Fibroblast of lung (primary cell): ENCODE measurements at regions not wholly inside any gene's neighbourhood (a gene's known extent, or its start where the extent isn't known, plus 50 kb on each side); places are given as distances from the start of the nearest gene placed in this dataset.

Source experiments
- DNase-seq, 2 donors: peaks; one replicate each; pipeline versions ENCODE4 v3.0.0 to v3.0.0-alpha.2; 2010; ENCODE audit warnings: low read depth in 2 of 2
- H2AFZ ChIP-seq: 2 replicates; pipeline ENCODE4 v1.5.1; 2012; ENCODE audit warnings: low read length, control low read depth, inconsistent platforms
- H3K27ac ChIP-seq: 2 replicates; pipeline ENCODE4 v1.5.1; 2011; ENCODE audit warnings: low read length, control low read depth; ENCODE audit not compliant: insufficient read depth
- H3K27me3 ChIP-seq: 2 replicates; pipeline ENCODE4 v1.5.1; 2011; ENCODE audit warnings: mild to moderate bottlenecking, low read length; ENCODE audit not compliant: control insufficient read depth, insufficient read depth
- H3K36me3 ChIP-seq: 2 replicates; pipeline ENCODE4 v1.5.1; 2011; ENCODE audit warnings: low read length; ENCODE audit not compliant: control insufficient read depth, insufficient read depth
- H3K4me1 ChIP-seq: 2 replicates; pipeline ENCODE4 v1.5.1; 2011; ENCODE audit warnings: low read length; ENCODE audit not compliant: control insufficient read depth, insufficient read depth; ENCODE audit errors: extremely low read depth
- H3K4me2 ChIP-seq: 2 replicates; pipeline ENCODE4 v1.5.1; 2011; ENCODE audit warnings: low read length, control low read depth; ENCODE audit not compliant: insufficient read depth; ENCODE audit errors: extremely low read depth
- H3K4me3 ChIP-seq, 4 experiments: fragments of 200-600 bp in 1 of 4; sonication (generic) in 1 of 4; replicated peaks in 1 of 4; 2 replicates each; pipeline ENCODE4 v1.5.1; 2011 to 2016; ENCODE audit warnings: low read length in 4 of 4, low read depth in 3 of 4, mild to moderate bottlenecking in 3 of 4, control low read depth in 2 of 4, inconsistent platforms in 1 of 4, mixed read lengths in 1 of 4; ENCODE audit not compliant: insufficient read depth in 1 of 4; ENCODE audit errors: control extremely low read depth in 1 of 4
- H3K79me2 ChIP-seq: 2 replicates; pipeline ENCODE4 v1.5.1; 2012; ENCODE audit warnings: mild to moderate bottlenecking, low read length, inconsistent platforms; ENCODE audit not compliant: control insufficient read depth, insufficient read depth
- H3K9ac ChIP-seq: 2 replicates; pipeline ENCODE4 v1.5.1; 2011; ENCODE audit warnings: mild to moderate bottlenecking, low read length, control low read depth; ENCODE audit not compliant: insufficient read depth
- H3K9me3 ChIP-seq: 2 replicates; pipeline ENCODE4 v1.5.1; 2012; ENCODE audit warnings: low read depth, low read length; ENCODE audit not compliant: control insufficient read depth, insufficient read depth
- H4K20me1 ChIP-seq: 2 replicates; pipeline ENCODE4 v1.5.1; 2011; ENCODE audit warnings: low read length; ENCODE audit not compliant: control insufficient read depth, insufficient read depth; ENCODE audit errors: extremely low read depth
- EZH2 ChIP-seq: IDR thresholded peaks from 2 replicates; pipeline ENCODE4 v1.5.1; 2012; ENCODE audit warnings: low read length, control low read depth, mild to moderate bottlenecking; ENCODE audit errors: missing control alignments
- TF ChIP-seq, protein P1 (sequence below), 2 donors: IDR thresholded peaks in 1 of 2; conservative IDR thresholded peaks in 1 of 2; 1 replicate in 1 of 2; 2 replicates in 1 of 2; pipeline ENCODE4 v1.5.1; 2011 to 2012; ENCODE audit warnings: low read length in 2 of 2, control low read depth in 1 of 2, inconsistent platforms in 1 of 2, low read depth in 1 of 2, mild to moderate bottlenecking in 1 of 2

DNA sequence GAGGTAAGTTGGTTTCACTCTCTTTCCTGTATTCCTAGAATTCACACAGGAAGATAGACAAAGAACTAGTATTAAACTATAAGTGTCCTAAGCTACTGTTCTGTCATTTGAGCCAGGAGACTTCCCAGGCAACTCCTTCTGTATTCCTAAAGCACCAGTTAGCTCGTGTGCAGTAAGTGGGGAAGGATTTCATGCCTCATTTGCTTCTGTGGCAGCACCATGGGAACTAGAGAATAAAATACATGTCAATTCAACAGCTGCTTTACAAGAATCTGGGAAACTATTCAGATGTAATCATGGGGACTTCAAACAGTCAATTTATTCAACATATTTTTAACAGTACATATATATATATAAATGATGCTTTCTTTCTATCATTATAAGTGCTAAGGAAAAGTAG is 762.3 kb downstream of the PRELID2 start:
- Histone ChIP-seq H3K4me3 (no peak overlapping the region), H3K9me3 (no peaks in the 10 kb centered on the region), H3K4me2 (no peak overlapping the region), H3K79me2 (no peaks in the 10 kb centered on the region), H2AFZ (no peak overlapping the region), H3K27me3 (no peaks in the 10 kb centered on the region), H4K20me1 (no peaks in the 10 kb centered on the region), H3K4me1 (no peaks in the 10 kb centered on the region), H3K27ac (no peak overlapping the region), H3K36me3 (no peaks in the 10 kb centered on the region), H3K9ac (no peak overlapping the region)
- TF ChIP-seq, protein P1, sequence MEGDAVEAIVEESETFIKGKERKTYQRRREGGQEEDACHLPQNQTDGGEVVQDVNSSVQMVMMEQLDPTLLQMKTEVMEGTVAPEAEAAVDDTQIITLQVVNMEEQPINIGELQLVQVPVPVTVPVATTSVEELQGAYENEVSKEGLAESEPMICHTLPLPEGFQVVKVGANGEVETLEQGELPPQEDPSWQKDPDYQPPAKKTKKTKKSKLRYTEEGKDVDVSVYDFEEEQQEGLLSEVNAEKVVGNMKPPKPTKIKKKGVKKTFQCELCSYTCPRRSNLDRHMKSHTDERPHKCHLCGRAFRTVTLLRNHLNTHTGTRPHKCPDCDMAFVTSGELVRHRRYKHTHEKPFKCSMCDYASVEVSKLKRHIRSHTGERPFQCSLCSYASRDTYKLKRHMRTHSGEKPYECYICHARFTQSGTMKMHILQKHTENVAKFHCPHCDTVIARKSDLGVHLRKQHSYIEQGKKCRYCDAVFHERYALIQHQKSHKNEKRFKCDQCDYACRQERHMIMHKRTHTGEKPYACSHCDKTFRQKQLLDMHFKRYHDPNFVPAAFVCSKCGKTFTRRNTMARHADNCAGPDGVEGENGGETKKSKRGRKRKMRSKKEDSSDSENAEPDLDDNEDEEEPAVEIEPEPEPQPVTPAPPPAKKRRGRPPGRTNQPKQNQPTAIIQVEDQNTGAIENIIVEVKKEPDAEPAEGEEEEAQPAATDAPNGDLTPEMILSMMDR (conservative IDR thresholded peaks at IDR 0.05 in 1 of 2, IDR thresholded peaks at IDR 0.05 in 1 of 2; ENCODE audit: low read depth in 1 of 2, low read length in 2 of 2): no peak
- TF ChIP-seq EZH2: no peak
- DNase-seq: no peak

DNA sequence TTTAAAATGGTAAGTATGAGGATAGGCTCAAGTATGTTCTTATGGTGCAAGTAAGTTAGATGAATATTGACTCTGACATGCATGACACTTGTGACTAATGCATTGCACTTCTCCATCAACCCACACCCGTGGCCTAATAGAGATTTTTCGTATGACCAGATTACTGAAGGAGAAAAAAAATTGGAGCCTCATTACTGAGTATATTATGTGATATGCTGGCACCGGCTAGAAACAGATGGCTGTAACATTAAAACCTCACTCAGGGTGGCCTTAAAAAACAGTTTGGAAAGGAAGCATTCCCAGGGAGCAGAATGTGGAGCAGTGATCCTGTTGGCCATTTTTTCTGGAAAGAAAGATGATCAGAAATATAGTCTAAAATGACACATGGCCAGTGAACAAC is 766.4 kb downstream of the PRELID2 start:
- Histone ChIP-seq H2AFZ (no peak overlapping the region), H3K9ac (no peak overlapping the region), H3K79me2 (no peaks in the 10 kb centered on the region), H3K4me2 (no peak overlapping the region), H3K27ac (no peak overlapping the region), H4K20me1 (no peaks in the 10 kb centered on the region), H3K36me3 (no peaks in the 10 kb centered on the region), H3K9me3 (no peaks in the 10 kb centered on the region), H3K4me1 (no peaks in the 10 kb centered on the region), H3K27me3 (no peaks in the 10 kb centered on the region), H3K4me3 (no peak overlapping the region)
- TF ChIP-seq, protein P1 (conservative IDR thresholded peaks at IDR 0.05 in 1 of 2, IDR thresholded peaks at IDR 0.05 in 1 of 2; ENCODE audit: low read depth in 1 of 2, low read length in 2 of 2): no peak
- no peak for TF ChIP-seq EZH2
- DNase-seq: no peak

DNA sequence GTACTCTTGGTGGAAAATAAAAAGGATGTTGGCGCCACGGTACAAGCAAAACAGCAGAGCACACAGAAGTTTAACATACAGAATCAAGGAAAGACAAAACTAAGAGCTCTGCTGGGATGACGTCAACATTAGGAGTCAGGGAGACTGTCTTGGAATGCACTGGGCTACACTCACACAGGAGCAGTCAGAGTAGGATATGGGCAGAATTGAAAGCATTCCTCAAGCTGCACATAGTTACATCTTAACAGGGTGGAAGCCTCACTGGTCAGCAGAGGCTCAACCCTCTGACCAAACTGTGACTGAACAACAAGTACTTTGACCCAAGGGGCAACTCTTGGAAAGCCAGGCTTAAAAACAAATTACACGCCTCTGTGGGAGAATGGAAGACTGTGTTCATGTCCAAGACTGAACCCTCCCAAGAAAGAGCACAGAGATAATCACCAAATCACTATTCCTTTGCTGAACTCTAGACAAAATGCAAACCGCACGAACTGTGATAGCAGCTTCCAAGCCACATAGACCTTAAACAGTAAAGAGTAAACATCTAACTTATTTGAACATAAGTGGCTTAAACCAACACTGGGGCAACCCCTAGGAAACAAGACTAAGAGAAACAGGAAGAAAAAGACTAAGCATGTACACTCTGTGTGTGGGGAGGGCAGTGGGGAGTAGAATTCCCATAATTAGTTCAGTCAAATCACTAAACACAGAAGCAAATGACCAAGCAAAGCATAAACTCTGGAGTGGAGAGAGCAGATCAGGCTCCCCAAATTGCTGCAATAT is 772.7 kb downstream of the PRELID2 start:
- H3K79me2 ChIP-seq: no peaks in the 10 kb centered on the region
- H3K27me3 ChIP-seq: no peaks in the 10 kb centered on the region
- H3K36me3 ChIP-seq: no peaks in the 10 kb centered on the region
- H3K4me1 ChIP-seq: no peaks in the 10 kb centered on the region
- H3K27ac ChIP-seq: no peak overlapping the region
- no peak overlapping the region for H3K4me3 ChIP-seq
- no peaks in the 10 kb centered on the region for H4K20me1 ChIP-seq
- peak in 1 of 2 donors; percentile 41 for DNase-seq
- no peaks in the 10 kb centered on the region for H3K9me3 ChIP-seq
- TF ChIP-seq, protein P1 (conservative IDR thresholded peaks at IDR 0.05 in 1 of 2, IDR thresholded peaks at IDR 0.05 in 1 of 2; ENCODE audit: low read depth in 1 of 2, low read length in 2 of 2): no peak
- TF ChIP-seq EZH2: no peak
- no peak overlapping the region for H3K9ac ChIP-seq
- H2AFZ ChIP-seq: no peak overlapping the region
- no peak overlapping the region for H3K4me2 ChIP-seq
